Peyer's patch (tissue), 4 donors: ENCODE measurements at regions not wholly inside any gene's neighbourhood (a gene's known extent, or its start where the extent isn't known, plus 50 kb on each side); places are given as distances from the start of the nearest gene placed in this dataset.

Experiments
- DNase-seq, 3 donors: peaks; one replicate each; pipeline ENCODE4 v3.0.0-alpha.2; 2017 to 2019
- H3K27ac ChIP-seq, 4 donors: fragments of 200-600 bp; sonication (generic); one replicate each; pipeline ENCODE4 v1.5.1; 2016 to 2019
- H3K27me3 ChIP-seq, 2 donors: fragments of 200-600 bp; sonication (generic); one replicate each; pipeline ENCODE4 v1.5.1; 2019
- H3K36me3 ChIP-seq, 3 donors: fragments of 200-600 bp; sonication (generic); one replicate each; pipeline ENCODE4 v1.5.1; 2016 to 2019
- H3K4me1 ChIP-seq, 4 donors: fragments of 200-600 bp; sonication (generic); one replicate each; pipeline ENCODE4 v1.5.1; 2016 to 2019
- H3K4me3 ChIP-seq, 4 donors: fragments of 200-600 bp; sonication (generic); 1 replicate in 3 of 4; 2 replicates in 1 of 4; pipeline ENCODE4 v1.5.1; 2016 to 2019; ENCODE audit warnings: mild to moderate bottlenecking in 1 of 4
- H3K9me3 ChIP-seq, 4 donors: fragments of 200-600 bp; sonication (generic); one replicate each; pipeline ENCODE4 v1.5.1; 2016 to 2019; ENCODE audit warnings: mild to moderate bottlenecking in 1 of 4
- CTCF ChIP-seq, 6 experiments: fragments of 450-650 bp in 4 of 6; fragments of 200-600 bp in 2 of 6; sonication (generic) in 1 of 6; IDR thresholded peaks; one replicate each; pipeline ENCODE4 v1.5.1; 2017 to 2019; ENCODE audit warnings: antibody characterized with exemption in 6 of 6, mild to moderate bottlenecking in 3 of 6, moderate library complexity in 1 of 6
- POLR2A ChIP-seq, 2 donors: fragments of 450-650 bp; IDR thresholded peaks; one replicate each; pipeline ENCODE4 v1.5.1; 2017; ENCODE audit warnings: antibody characterized with exemption in 2 of 2, mild to moderate bottlenecking in 2 of 2, moderate library complexity in 2 of 2

GRCh38 chr4:15149234-15149838 lies 147.1 kb downstream of the CPEB2 start:
- DNase-seq = no peak
- H3K27ac ChIP-seq = no peak overlapping the region

GRCh38 chr4:15149839-15150592 lies 147.7 kb downstream of the CPEB2 start:
- Histone ChIP-seq H3K9me3 (no peaks in the 10 kb centered on the region), H3K27me3 (no peaks in the 10 kb centered on the region), H3K4me3 (no peak overlapping the region), H3K36me3 (no peaks in the 10 kb centered on the region), H3K4me1 (peaks cover 0 to 7% (median 0%) of the 10 kb centered on the region in 4 donors), H3K27ac (no peak overlapping the region)
- no peak for TF ChIP-seq POLR2A (IDR thresholded peaks at IDR 0.05)
- DNase-seq = peak in 2 of 3 donors; percentile 53 to 56

More at GRCh38 chr4:15149234-15149838, 147.1 kb downstream of the CPEB2 start:
- TF ChIP-seq POLR2A (IDR thresholded peaks at IDR 0.05) = no peak
- TF ChIP-seq CTCF (IDR thresholded peaks at IDR 0.05) = no peak
- no peaks in the 10 kb centered on the region for H3K27me3 ChIP-seq
- no peaks in the 10 kb centered on the region for H3K36me3 ChIP-seq
- no peak overlapping the region for H3K4me3 ChIP-seq
- peaks cover 0 to 7% (median 0%) of the 10 kb centered on the region in 4 donors for H3K4me1 ChIP-seq
- no peaks in the 10 kb centered on the region for H3K9me3 ChIP-seq

GRCh38 chr4:15150631-15151030 lies 148.3 kb downstream of the CPEB2 start:
- no peak for DNase-seq
- Histone ChIP-seq H3K27me3 (no peaks in the 10 kb centered on the region), H3K9me3 (no peaks in the 10 kb centered on the region), H3K27ac (no peak overlapping the region), H3K4me3 (no peak overlapping the region), H3K36me3 (no peaks in the 10 kb centered on the region), H3K4me1 (peaks cover 0 to 7% (median 0%) of the 10 kb centered on the region in 4 donors)
- TF ChIP-seq CTCF (IDR thresholded peaks at IDR 0.05) (no peak), POLR2A (IDR thresholded peaks at IDR 0.05) (no peak)

GRCh38 chr4:15151033-15151432 lies 148.8 kb downstream of the CPEB2 start:
- H3K4me1 ChIP-seq = peaks cover 0 to 7% (median 0%) of the 10 kb centered on the region in 4 donors
- TF ChIP-seq CTCF (IDR thresholded peaks at IDR 0.05) (no peak), POLR2A (IDR thresholded peaks at IDR 0.05) (no peak)
- H3K27me3 ChIP-seq = no peaks in the 10 kb centered on the region

GRCh38 chr4:15153662-15154061 lies 151.4 kb downstream of the CPEB2 start:
- Histone ChIP-seq H3K4me1 (peaks cover 0 to 7% (median 0%) of the 10 kb centered on the region in 4 donors), H3K27ac (no peak overlapping the region), H3K4me3 (no peak overlapping the region), H3K27me3 (no peaks in the 10 kb centered on the region), H3K9me3 (no peaks in the 10 kb centered on the region), H3K36me3 (no peaks in the 10 kb centered on the region)
- TF ChIP-seq CTCF (IDR thresholded peaks at IDR 0.05) (no peak), POLR2A (IDR thresholded peaks at IDR 0.05) (no peak)
- DNase-seq = no peak

More at GRCh38 chr4:15151033-15151432, 148.8 kb downstream of the CPEB2 start:
- H3K27ac ChIP-seq = no peak overlapping the region
- no peaks in the 10 kb centered on the region for H3K36me3 ChIP-seq
- no peak for DNase-seq
- H3K9me3 ChIP-seq = no peaks in the 10 kb centered on the region
- H3K4me3 ChIP-seq = no peak overlapping the region

GRCh38 chr4:15158406-15159091 lies 156.3 kb downstream of the CPEB2 start:
- Histone ChIP-seq H3K4me1 (no peaks in the 10 kb centered on the region), H3K27ac (no peak overlapping the region), H3K4me3 (no peak overlapping the region), H3K27me3 (no peaks in the 10 kb centered on the region), H3K9me3 (no peaks in the 10 kb centered on the region), H3K36me3 (no peaks in the 10 kb centered on the region)
- no peak for TF ChIP-seq CTCF (IDR thresholded peaks at IDR 0.05)
- TF ChIP-seq POLR2A (IDR thresholded peaks at IDR 0.05) = no peak
- DNase-seq = no peak
